ENCODE measurements at regions not wholly inside any gene's neighbourhood (a gene's known extent, or its start where the extent isn't known, plus 50 kb on each side); places are given as distances from the start of the nearest gene placed in this dataset.

DNA sequence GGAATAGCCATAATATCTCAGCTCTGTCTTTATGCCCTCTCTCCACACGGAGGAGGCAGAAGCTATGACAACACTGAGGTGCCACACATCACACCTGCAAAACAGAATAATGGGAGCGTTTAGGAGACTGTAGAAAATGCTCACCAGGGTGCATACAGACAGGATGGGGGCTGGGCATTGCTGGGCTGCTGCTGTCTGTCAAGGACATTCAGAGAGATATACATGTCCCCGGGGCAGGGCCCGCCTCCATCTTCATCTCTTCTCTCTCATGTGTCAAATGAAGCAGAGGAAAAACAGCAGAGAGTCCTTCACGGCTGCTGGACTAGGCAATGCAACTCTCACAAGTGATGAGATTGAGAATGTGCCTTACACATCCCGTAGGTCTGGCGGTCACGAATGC lies 65.3 kb upstream of the DHRSX start:
- POLR2A ChIA-PET (ENCODE audit: unreplicated experiment) = no interaction called here
- Histone ChIP-seq H4K8ac (ENCODE audit: low read depth in 2 of 2, low read length in 2 of 2) (no peak overlapping the region), H3K9me1 (ENCODE audit: insufficient read depth, low read length) (no peaks in the 10 kb centered on the region), H4K20me1 (ENCODE audit: insufficient read depth, low read length) (no peaks in the 10 kb centered on the region), H3K23ac (ENCODE audit: low read depth, low read length) (no peak overlapping the region), H2BK120ac (ENCODE audit: low read depth, low read length) (no peak overlapping the region), H3K18ac (ENCODE audit: low read depth, low read length) (no peak overlapping the region), H2AK9ac (replicated peaks; ENCODE audit: low read depth, low read length, poor library complexity) (no peak overlapping the region), H3K36me3 (ENCODE audit: control insufficient read depth, insufficient read depth, low read length) (no peaks in the 10 kb centered on the region), H3K9ac (ENCODE audit: low read depth, low read length) (no peak overlapping the region), H3K4me3 (ENCODE audit: insufficient read depth, low read depth, low read length) (no peak overlapping the region), H3K79me1 (ENCODE audit: low read depth in 1 of 2, low read length in 2 of 2) (no peaks in the 10 kb centered on the region), H2BK5ac (ENCODE audit: low read depth, low read length, poor library complexity, severe bottlenecking) (no peak overlapping the region), H3K4me1 (ENCODE audit: control insufficient read depth, insufficient read depth, low read length) (no peaks in the 10 kb centered on the region), H3K4ac (ENCODE audit: low read depth, low read length) (no peak overlapping the region), H4K5ac (ENCODE audit: low read depth, low read length) (no peak overlapping the region), H3K4me2 (ENCODE audit: low read depth, low read length) (no peak overlapping the region), H3K27me3 (ENCODE audit: control insufficient read depth, insufficient read depth, low read length) (no peaks in the 10 kb centered on the region; the same call in 1 of the 2 replicates), H4K91ac (ENCODE audit: insufficient read depth, low read depth, low read length) (no peak overlapping the region), H2AFZ (replicated peaks; ENCODE audit: low read length, poor library complexity) (no peak overlapping the region), H2AK5ac (ENCODE audit: low read depth, low read length) (no peak overlapping the region), H2BK15ac (ENCODE audit: low read depth, low read length) (no peak overlapping the region), H3K14ac (replicated peaks; ENCODE audit: low read depth, low read length) (no peak overlapping the region), H2BK20ac (ENCODE audit: low read depth, low read length) (no peak overlapping the region), H3K56ac (ENCODE audit: extremely low read depth, insufficient read depth, low read length) (no peak overlapping the region), H3K27ac (ENCODE audit: insufficient read depth, low read length) (no peak overlapping the region), H3K9me3 (ENCODE audit: control insufficient read depth, insufficient read depth, low read length) (0 out of 2 replicates have a peak, but pooled peaks cover 2% of the 10 kb centered on the region)
- WGBS, 2 experiments (ENCODE audit: extremely low coverage in 2 of 2, insufficient read length in 1 of 2) = no CpG with 5 or more reads among the region's 8 CpGs
- intact Hi-C loops (cut with micrococcal nuclease) = no loop called here
- TF ChIP-seq SMC3 (IDR thresholded peaks at IDR 0.05; ENCODE audit: low read depth, low read length) (no peak), CHD1 (IDR thresholded peaks at IDR 0.05; ENCODE audit: low read depth, low read length) (no peak), ELK1 (IDR thresholded peaks at IDR 0.05; ENCODE audit: borderline replicate concordance, low read depth, low read length) (no peak), POLR2A (IDR thresholded peaks at IDR 0.05; ENCODE audit: low read depth, low read length) (no peak), RAD21 (IDR thresholded peaks at IDR 0.05; ENCODE audit: low read length) (no peak), CEBPB (IDR thresholded peaks at IDR 0.05; ENCODE audit: low read depth, low read length) (no peak), RFX5 (IDR thresholded peaks at IDR 0.05; ENCODE audit: low read depth, low read length) (no peak), BHLHE40 (IDR thresholded peaks at IDR 0.05; ENCODE audit: low read depth, low read length) (no peak)
- TF ChIP-seq, protein P1, sequence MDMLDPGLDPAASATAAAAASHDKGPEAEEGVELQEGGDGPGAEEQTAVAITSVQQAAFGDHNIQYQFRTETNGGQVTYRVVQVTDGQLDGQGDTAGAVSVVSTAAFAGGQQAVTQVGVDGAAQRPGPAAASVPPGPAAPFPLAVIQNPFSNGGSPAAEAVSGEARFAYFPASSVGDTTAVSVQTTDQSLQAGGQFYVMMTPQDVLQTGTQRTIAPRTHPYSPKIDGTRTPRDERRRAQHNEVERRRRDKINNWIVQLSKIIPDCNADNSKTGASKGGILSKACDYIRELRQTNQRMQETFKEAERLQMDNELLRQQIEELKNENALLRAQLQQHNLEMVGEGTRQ (IDR thresholded peaks at IDR 0.05; ENCODE audit: low read depth, low read length) = no peak
- ATAC-seq (ENCODE audit: low read depth) (no peak), DNase-seq (no peak)
- in situ Hi-C loops (cut with MboI; ENCODE audit: low sequenced_read_pairs) = no loop called here
- dilution Hi-C loops (cut with HindIII; ENCODE audit: low sequenced_read_pairs, unreplicated experiment) = no loop called here
- CTCF ChIA-PET = no interaction called here
- no TSS peak for BruUV-seq (replicated peaks)
